Mucosa of stomach (tissue), 1 donor: ENCODE measurements at regions not wholly inside any gene's neighbourhood (a gene's known extent, or its start where the extent isn't known, plus 50 kb on each side); places are given as distances from the start of the nearest gene placed in this dataset.

ENCODE experiments used
- H3K27me3 ChIP-seq: one replicate; pipeline ENCODE4 v1.7.0; 2013; ENCODE audit warnings: mild to moderate bottlenecking, low read length; ENCODE audit not compliant: control insufficient read depth, insufficient read depth
- H3K36me3 ChIP-seq: one replicate; pipeline ENCODE4 v1.7.0; 2013; ENCODE audit warnings: low read length; ENCODE audit not compliant: control insufficient read depth, insufficient read depth
- H3K4me1 ChIP-seq: one replicate; pipeline ENCODE4 v1.7.0; 2013; ENCODE audit warnings: mild to moderate bottlenecking, low read length; ENCODE audit not compliant: control insufficient read depth, insufficient read depth
- H3K4me3 ChIP-seq: one replicate; pipeline ENCODE4 v1.7.0; 2013; ENCODE audit warnings: low read length
- H3K9ac ChIP-seq: one replicate; pipeline ENCODE4 v1.7.0; 2013; ENCODE audit warnings: mild to moderate bottlenecking, low read length, moderate library complexity
- H3K9me3 ChIP-seq: one replicate; pipeline ENCODE4 v1.7.0; 2013; ENCODE audit warnings: mild to moderate bottlenecking, low read length, moderate library complexity; ENCODE audit not compliant: control insufficient read depth
- donor health status: Pancreatic carcinoma.

DNA sequence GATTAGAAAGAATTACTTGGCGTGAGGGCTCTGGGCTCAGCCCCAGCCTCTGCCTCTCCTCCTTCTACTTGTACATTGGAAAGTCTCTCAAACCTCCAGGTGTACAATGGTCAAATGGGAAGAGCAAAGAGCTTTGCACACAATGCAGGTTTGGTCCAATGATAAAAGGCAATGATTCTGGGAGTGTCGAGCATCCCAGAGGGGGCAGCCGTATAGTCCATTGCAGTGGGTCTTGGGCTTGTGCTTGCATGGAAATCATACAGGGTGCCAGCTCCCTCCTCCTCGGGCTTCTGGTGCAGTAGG, 98.0 kb upstream of the NCK2 start:
- Histone ChIP-seq H3K4me3 (no peak overlapping the region), H3K9me3 (no peaks in the 10 kb centered on the region), H3K36me3 (no peaks in the 10 kb centered on the region), H3K9ac (no peak overlapping the region), H3K4me1 (peaks cover 26% of the 10 kb centered on the region), H3K27me3 (no peaks in the 10 kb centered on the region)

DNA sequence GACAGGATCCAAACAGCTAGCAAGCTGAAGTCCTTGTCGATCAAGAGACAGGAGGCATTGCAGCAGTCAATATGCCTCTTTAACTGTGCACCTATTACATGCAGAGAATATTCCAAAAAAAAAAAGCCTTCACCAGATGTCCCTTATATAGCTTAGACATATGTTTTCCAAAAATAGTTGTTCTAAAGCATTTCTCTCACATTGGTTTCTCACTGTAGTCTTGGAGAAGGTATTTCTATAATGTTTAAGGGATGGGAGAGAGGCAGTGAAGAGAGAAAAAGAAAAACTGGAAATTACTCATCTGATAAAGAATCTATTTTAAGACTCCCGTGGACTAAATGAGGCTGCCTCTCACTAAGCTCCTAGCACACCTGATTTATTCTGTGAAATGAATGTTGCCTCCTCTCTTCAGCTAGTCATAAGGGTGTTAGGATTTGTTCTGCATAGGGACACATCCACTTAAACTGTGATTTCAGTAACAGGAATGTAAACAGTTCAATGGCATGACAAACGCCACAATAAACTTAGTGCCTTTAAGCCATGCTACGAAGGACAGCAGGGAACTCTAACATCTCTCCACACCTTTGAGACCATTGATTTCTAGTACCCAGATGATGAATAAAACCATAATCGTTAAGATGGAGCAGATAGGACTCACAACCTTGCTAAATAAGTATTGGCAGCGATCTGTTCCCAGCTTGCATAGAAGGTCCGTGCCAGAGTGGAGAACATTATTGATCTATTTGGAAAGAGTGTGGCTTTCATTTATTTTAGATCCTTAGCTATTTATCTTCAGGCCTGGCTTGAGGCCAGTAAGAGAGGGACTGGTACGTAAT, 98.6 kb upstream of the NCK2 start:
- H3K4me1 ChIP-seq: peaks cover 20% of the 10 kb centered on the region
- H3K9ac ChIP-seq: no peak overlapping the region
- no peaks in the 10 kb centered on the region for H3K36me3 ChIP-seq
- H3K27me3 ChIP-seq: no peaks in the 10 kb centered on the region
- H3K4me3 ChIP-seq: no peak overlapping the region
- H3K9me3 ChIP-seq: no peaks in the 10 kb centered on the region

DNA sequence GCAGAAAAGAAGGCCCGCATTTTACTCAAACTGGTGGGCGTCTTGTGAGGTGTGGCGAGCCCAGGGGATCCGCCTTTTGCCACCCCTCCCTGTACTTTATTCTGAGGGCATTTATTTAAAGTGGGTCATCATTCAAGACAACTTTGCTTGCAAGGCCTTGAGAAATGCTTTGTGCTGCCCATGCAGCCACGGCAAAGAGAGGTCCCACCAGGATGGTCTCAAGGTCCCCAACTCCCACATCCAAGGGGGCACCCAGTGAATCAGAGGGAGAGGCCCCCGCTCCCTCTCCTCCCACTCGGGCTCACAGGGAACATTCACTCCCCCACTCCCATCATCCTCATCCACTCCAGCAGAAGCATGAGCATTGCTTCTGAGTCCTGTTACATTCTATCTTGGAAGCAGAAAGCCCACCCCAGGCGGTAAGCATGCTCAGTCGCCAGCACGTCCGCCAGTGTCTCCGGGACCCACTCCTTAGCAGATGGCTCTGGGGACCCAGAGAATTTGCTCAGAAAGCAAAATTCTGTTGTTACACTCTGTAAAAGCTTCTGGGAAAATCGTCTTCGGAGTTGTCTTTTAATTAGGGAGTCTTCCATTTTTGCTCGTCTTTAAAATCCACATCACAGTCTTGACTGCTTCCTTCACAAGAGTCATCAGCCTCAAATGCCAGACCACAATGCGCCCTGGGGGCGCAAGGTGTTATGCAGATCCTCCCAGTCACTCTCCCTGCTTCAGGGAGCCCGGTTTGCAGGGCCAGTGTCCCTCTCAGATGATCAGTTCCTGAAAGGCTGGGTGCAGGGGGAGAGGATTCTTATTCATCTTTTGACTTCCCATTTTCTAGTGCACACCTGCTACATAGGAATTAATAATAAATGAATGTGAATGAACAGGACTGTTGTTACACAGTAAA, 99.4 kb upstream of the NCK2 start:
- peaks cover 12% of the 10 kb centered on the region for H3K4me1 ChIP-seq
- H3K36me3 ChIP-seq: no peaks in the 10 kb centered on the region
- no peak overlapping the region for H3K4me3 ChIP-seq
- H3K27me3 ChIP-seq: no peaks in the 10 kb centered on the region
- H3K9ac ChIP-seq: no peak overlapping the region
- H3K9me3 ChIP-seq: no peaks in the 10 kb centered on the region

DNA sequence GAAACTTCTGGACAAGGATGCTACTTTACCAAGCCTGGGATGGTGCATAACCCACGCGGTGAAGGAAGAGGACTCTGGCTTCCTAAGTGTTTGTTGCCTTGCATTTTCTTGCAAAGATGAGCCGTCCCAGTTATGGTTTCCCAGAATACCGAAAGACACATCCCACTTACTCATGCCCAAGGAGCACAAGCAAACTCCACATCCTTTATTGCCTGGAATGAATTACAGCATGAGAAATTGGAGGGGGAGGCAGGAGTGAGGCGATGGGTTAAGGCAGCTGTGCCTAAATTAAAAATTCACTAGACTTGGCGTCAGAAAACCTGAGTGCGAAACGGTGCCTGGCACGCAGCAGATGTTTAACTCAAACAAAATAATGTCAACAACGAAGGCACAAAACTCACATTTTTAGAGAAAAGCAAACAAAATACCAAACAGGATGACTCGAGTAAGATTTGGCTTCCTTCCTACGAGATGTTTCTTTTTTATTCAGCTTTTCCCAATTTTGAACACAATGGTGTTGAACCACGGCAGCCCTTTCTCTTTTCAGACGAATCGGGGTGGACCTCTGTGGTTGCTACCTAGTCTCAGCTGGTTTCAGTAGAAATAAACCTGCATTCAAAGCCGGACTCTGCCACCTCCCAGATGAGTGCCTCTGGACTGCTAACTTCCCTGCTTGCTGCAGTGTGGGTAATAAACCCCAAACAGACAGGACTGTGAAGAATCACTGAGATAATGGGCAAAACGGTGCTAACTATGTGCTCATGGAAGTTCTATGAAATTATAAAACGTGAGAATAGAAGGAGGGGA, 100.3 kb upstream of the NCK2 start:
- Histone ChIP-seq H3K4me3 (no peak overlapping the region), H3K9me3 (no peaks in the 10 kb centered on the region), H3K9ac (peak overlapping the region; percentile 29), H3K27me3 (no peaks in the 10 kb centered on the region), H3K4me1 (peaks cover 9% of the 10 kb centered on the region), H3K36me3 (no peaks in the 10 kb centered on the region)

DNA sequence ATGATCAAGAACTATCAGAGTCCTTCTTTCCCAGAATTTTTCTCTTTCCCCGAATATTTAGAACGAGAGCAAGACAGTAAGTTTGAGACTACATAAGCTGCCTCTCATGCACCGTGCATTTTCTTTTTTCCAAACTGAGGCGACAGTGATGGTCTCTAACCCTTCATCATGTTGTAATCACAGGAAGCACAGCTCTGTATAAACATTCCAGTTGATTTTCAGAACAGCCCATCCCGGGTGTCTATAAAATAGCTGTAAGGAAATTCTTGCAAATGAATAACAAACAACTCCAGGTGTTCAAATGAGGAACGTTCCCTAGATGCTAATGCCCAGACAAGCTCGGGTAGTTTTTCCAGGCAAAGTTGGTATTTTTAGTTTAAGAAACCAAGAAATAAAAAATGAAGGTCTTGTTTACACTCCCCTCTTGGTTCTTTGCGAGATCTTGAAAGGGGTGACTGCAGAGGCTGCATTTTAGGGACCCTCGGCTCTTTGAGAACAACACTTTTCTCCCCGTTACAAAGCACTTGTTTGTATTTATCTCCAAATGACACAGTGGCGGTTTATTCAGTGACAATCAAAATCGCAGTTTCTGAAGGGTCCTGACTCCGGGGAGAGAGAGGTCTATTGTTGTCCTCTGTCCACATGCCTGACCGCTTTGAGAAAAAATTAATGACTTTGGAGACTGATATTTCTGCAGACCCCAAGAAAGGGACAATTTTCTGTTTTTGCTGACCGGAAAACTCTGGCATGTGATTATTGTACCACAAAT, 101.1 kb upstream of the NCK2 start:
- Histone ChIP-seq H3K4me1 (peaks cover 9% of the 10 kb centered on the region), H3K36me3 (no peaks in the 10 kb centered on the region), H3K27me3 (no peaks in the 10 kb centered on the region), H3K4me3 (no peak overlapping the region), H3K9me3 (no peaks in the 10 kb centered on the region), H3K9ac (no peak overlapping the region)

DNA sequence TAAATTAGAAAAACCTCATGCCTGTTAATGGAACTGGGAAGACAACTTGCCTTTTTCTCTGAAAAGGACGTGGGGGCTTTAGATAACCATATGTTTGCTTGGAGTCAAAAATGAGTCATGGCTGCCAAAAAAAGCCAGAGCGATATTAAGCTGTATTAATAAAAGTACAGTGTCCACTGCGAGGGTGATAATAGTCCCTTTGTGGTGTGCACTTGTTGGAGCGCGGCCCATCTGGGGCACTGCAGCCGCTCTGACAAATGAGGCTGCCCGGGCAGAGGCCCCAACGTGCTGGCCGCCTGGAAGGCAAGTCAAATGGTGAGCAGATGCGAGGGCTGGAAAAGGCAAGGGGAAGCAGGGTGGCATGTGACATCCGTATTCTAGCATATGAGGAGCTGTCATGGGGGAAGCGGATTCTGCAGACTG, 103.3 kb upstream of the NCK2 start:
- Histone ChIP-seq H3K9me3 (no peaks in the 10 kb centered on the region), H3K27me3 (no peaks in the 10 kb centered on the region), H3K4me1 (peaks cover 9% of the 10 kb centered on the region), H3K9ac (no peak overlapping the region), H3K4me3 (no peak overlapping the region), H3K36me3 (no peaks in the 10 kb centered on the region)

DNA sequence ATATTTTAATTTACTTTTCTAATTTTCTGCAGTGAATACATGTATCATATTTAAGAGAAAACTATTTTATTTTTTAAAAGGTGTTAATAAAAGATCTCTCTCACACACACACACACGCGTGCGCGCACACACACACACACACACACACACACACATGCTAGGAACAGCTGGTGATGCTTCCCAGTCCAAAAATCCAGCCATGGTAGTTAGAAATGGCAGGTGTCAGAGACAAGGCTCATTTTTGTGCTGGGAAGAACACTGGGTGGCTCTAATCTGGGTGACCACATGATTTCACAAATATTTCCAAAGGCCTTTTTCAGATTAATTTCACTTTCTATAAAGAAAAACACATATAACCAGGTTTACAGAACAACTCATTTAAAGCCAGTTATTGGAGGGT, 104.5 kb upstream of the NCK2 start:
- H3K4me1 ChIP-seq: peaks cover 9% of the 10 kb centered on the region
- no peak overlapping the region for H3K9ac ChIP-seq
- H3K9me3 ChIP-seq: no peaks in the 10 kb centered on the region
- no peaks in the 10 kb centered on the region for H3K36me3 ChIP-seq
- H3K4me3 ChIP-seq: no peak overlapping the region
- H3K27me3 ChIP-seq: no peaks in the 10 kb centered on the region

DNA sequence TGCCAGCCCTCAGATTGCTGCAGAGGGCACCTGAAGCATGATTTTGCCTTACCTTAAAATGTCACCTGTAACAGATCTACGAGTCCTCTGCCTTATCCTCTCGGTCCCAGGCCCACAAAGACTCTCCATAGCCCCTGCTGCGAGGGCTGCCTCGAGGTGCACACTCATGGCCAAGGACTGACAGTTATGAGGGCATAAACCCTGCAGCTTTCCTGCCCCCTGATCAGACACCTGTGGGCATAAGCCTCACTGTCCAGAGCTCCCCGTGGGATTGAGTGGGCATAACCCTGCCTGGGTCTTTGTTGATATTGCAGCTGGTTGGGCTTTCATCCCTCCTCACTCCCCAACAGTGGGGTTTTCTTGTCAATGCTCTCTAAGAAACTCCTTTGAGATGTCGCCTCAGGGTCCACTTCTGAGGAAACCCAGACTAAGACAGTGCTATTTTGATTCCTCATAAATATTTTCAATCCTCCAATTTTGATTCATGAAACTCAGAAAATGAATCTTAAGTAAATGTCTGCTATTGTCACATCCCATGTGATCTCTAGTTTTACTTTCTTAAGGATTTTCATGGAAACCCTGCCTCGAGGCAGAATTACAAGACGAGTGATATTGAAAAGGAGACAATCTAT, 108.5 kb upstream of the NCK2 start:
- Histone ChIP-seq H3K9ac (no peak overlapping the region), H3K9me3 (no peaks in the 10 kb centered on the region), H3K36me3 (no peaks in the 10 kb centered on the region), H3K4me1 (no peaks in the 10 kb centered on the region), H3K4me3 (no peak overlapping the region), H3K27me3 (no peaks in the 10 kb centered on the region)

DNA sequence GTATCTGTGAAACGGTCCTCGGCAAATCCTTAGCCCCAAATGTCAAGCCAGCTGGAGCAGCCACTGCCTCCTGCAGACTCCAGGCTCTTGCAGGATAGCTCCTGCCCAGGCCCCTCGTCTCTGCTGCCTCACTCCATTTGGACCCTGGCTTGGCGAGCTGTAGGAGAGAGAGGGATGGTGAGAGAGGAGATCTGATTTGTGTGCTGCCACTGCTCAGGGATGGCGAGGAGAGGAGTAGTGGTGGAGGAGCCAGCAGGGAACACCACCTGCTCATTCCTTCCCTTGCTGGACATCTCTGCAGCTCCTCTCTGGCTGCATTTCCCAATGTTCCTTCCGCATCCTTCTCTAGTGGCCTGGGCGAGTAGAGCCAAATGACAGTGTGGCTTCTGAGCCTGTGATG, 109.1 kb upstream of the NCK2 start:
- Histone ChIP-seq H3K9me3 (no peaks in the 10 kb centered on the region), H3K36me3 (no peaks in the 10 kb centered on the region), H3K27me3 (peaks cover 5% of the 10 kb centered on the region), H3K9ac (no peak overlapping the region), H3K4me3 (no peak overlapping the region), H3K4me1 (no peaks in the 10 kb centered on the region)

DNA sequence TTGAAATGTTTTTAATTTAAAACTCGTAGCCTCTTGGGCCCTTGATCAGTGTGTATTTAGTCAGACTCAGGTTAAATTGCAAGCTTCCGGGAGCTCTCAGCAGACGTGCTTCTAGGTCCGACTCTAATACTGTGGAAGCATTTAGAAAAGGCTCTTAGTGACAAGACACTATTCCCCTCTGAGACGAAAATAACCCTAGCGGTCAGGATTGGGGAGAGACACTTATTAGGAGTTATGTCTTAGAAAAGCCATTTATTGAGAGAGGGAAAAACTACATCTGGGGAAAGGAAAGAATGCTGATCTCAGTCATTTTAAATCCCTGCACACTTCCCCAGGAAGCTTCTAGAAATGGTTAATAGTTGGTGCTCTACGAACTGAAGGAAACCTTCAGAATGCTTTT, 110.5 kb upstream of the NCK2 start:
- no peaks in the 10 kb centered on the region for H3K9me3 ChIP-seq

DNA sequence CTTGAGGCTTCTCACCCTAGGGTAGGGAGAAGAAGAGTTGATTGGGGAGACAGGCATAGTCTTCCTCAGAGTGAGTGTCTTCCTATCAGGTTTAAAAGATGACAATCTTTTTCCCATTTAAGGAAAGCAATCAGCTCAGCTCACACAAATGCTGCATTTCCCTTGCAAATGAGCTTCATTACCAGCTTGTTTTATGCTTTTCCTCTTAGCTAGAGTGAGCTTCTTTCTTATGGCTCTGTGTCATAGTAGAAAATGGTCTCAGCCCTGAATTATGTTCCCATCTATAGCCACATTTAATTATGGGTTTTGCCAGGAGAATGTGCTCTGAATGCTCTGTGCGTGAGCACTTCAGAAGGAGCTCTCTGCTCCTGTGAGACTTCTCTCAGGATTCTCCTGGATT, 112.8 kb upstream of the NCK2 start:
- Histone ChIP-seq H3K27me3 (peaks cover 7% of the 10 kb centered on the region), H3K9ac (no peak overlapping the region), H3K36me3 (no peaks in the 10 kb centered on the region), H3K4me3 (no peak overlapping the region), H3K9me3 (no peaks in the 10 kb centered on the region), H3K4me1 (no peaks in the 10 kb centered on the region)

More for the DNA sequence above, 110.5 kb upstream of the NCK2 start:
- Histone ChIP-seq H3K4me1 (no peaks in the 10 kb centered on the region), H3K36me3 (no peaks in the 10 kb centered on the region), H3K9ac (no peak overlapping the region), H3K4me3 (no peak overlapping the region), H3K27me3 (peaks cover 7% of the 10 kb centered on the region)
